ENCODE measurements at regions not wholly inside any gene's neighbourhood (a gene's known extent, or its start where the extent isn't known, plus 50 kb on each side); places are given as distances from the start of the nearest gene placed in this dataset.

DNA sequence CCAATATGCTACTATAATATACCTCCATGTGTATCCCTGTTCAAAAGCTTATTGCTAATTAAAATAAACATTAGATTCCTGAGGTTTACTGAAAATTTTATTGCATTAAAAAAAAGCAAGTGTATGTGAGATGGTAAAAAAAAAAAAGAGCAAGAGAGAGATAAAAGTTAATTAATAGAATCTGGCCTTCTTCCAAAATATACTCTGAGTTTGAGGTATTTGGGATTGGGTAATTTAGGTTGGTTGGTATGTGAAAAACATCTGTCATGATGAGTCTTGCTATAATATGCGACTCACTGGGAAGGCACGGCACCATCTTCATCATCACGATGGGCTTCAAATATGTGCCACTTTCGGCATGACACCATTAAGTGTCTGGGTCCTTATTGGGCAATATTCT, 711.1 kb upstream of the SOX9 start:
- TF ChIP-seq NFE2L2 (IDR thresholded peaks at IDR 0.05; ENCODE audit: low read depth, low read length) (peak; percentile 39; the same call in 1 of the 2 replicates), RAD21 (IDR thresholded peaks at IDR 0.05; ENCODE audit: low read length) (no peak), FOS (IDR thresholded peaks at IDR 0.05; ENCODE audit: low read depth, low read length) (0 out of 2 replicates have a peak, but pooled peaks have one; percentile 4), MAZ (IDR thresholded peaks at IDR 0.05; ENCODE audit: borderline replicate concordance, low read depth, low read length) (no peak), CEBPB (IDR thresholded peaks at IDR 0.05; ENCODE audit: low read depth, low read length) (peak; percentile 81)
- TF ChIP-seq, protein P1, sequence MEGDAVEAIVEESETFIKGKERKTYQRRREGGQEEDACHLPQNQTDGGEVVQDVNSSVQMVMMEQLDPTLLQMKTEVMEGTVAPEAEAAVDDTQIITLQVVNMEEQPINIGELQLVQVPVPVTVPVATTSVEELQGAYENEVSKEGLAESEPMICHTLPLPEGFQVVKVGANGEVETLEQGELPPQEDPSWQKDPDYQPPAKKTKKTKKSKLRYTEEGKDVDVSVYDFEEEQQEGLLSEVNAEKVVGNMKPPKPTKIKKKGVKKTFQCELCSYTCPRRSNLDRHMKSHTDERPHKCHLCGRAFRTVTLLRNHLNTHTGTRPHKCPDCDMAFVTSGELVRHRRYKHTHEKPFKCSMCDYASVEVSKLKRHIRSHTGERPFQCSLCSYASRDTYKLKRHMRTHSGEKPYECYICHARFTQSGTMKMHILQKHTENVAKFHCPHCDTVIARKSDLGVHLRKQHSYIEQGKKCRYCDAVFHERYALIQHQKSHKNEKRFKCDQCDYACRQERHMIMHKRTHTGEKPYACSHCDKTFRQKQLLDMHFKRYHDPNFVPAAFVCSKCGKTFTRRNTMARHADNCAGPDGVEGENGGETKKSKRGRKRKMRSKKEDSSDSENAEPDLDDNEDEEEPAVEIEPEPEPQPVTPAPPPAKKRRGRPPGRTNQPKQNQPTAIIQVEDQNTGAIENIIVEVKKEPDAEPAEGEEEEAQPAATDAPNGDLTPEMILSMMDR (conservative IDR thresholded peaks at IDR 0.05; ENCODE audit: low read depth, low read length) = no peak
- H3K4me2 ChIP-seq (ENCODE audit: low read depth, low read length) = peak overlapping the region; percentile 22; the same call in 1 of the 2 replicates
- H2BK5ac ChIP-seq (ENCODE audit: low read depth, low read length, poor library complexity, severe bottlenecking) = peak overlapping the region; percentile 65
- BruUV-seq (replicated peaks) = no TSS peak
- H2BK20ac ChIP-seq (ENCODE audit: low read depth, low read length) = no peak overlapping the region
- H3K36me3 ChIP-seq (ENCODE audit: control insufficient read depth, insufficient read depth, low read length) = no peaks in the 10 kb centered on the region
- dilution Hi-C loops (cut with HindIII; ENCODE audit: low sequenced_read_pairs, unreplicated experiment) (no loop called here), intact Hi-C loops (cut with micrococcal nuclease) (no loop called here), in situ Hi-C loops (cut with MboI; ENCODE audit: low sequenced_read_pairs) (no loop called here)
- H3K9me1 ChIP-seq (ENCODE audit: insufficient read depth, low read length) = peaks cover 4% of the 10 kb centered on the region
- CTCF ChIA-PET = no interaction called here
- H3K79me1 ChIP-seq (ENCODE audit: low read depth in 1 of 2, low read length in 2 of 2) = no peaks in the 10 kb centered on the region
- no peak overlapping the region; the same call in 1 of the 2 replicates for H4K5ac ChIP-seq (ENCODE audit: low read depth, low read length)
- H3K9ac ChIP-seq (ENCODE audit: low read depth, low read length) = no peak overlapping the region
- no peaks in the 10 kb centered on the region for H3K9me3 ChIP-seq (ENCODE audit: control insufficient read depth, insufficient read depth, low read length)
- H4K8ac ChIP-seq (ENCODE audit: low read depth in 2 of 2, low read length in 2 of 2) = peak overlapping the region in 1 of 2 experiments; percentile 24; a peak in 1 of 4 replicates
- no peak overlapping the region for H3K14ac ChIP-seq (replicated peaks; ENCODE audit: low read depth, low read length)
- peaks cover 16% of the 10 kb centered on the region for H3K4me1 ChIP-seq (ENCODE audit: control insufficient read depth, insufficient read depth, low read length)
- H3K4me3 ChIP-seq (ENCODE audit: insufficient read depth, low read depth, low read length) = no peak overlapping the region
- no peaks in the 10 kb centered on the region for H4K20me1 ChIP-seq (ENCODE audit: insufficient read depth, low read length)
- POLR2A ChIA-PET (ENCODE audit: unreplicated experiment) = interaction anchor here (0.7 kb wide), 1 partner anchor 215 kb away, joined by 14 read pairs; no protein-coding TSS in a partner anchor
- no peak for ATAC-seq (ENCODE audit: low read depth)
- no peak overlapping the region for H2AFZ ChIP-seq (replicated peaks; ENCODE audit: low read length, poor library complexity)
- no peaks in the 10 kb centered on the region for H3K27me3 ChIP-seq (ENCODE audit: control insufficient read depth, insufficient read depth, low read length)
- H3K4ac ChIP-seq (ENCODE audit: low read depth, low read length) = peak overlapping the region; percentile 1; the same call in 1 of the 2 replicates
- H3K56ac ChIP-seq (ENCODE audit: extremely low read depth, insufficient read depth, low read length) = no peak overlapping the region
- H2AK9ac ChIP-seq (replicated peaks; ENCODE audit: low read depth, low read length, poor library complexity) = no peak overlapping the region
- H3K23ac ChIP-seq (ENCODE audit: low read depth, low read length) = no peak overlapping the region
- H2BK120ac ChIP-seq (ENCODE audit: low read depth, low read length) = no peak overlapping the region
- H3K27ac ChIP-seq (ENCODE audit: insufficient read depth, low read length) = no peak overlapping the region
- H2AK5ac ChIP-seq (ENCODE audit: low read depth, low read length) = no peak overlapping the region
- peak overlapping the region; percentile 42; the same call in 1 of the 2 replicates for H3K18ac ChIP-seq (ENCODE audit: low read depth, low read length)
- no CpG with 5 or more reads among the region's 4 CpGs for WGBS, 2 experiments (ENCODE audit: extremely low coverage in 2 of 2, insufficient read length in 1 of 2)
- no peak overlapping the region for H4K91ac ChIP-seq (ENCODE audit: insufficient read depth, low read depth, low read length)
- H2BK15ac ChIP-seq (ENCODE audit: low read depth, low read length) = no peak overlapping the region
- peak; percentile 70 for DNase-seq

All from IMR-90 (cell line).